H1 (cell line): ENCODE measurements at regions not wholly inside any gene's neighbourhood (a gene's known extent, or its start where the extent isn't known, plus 50 kb on each side); places are given as distances from the start of the nearest gene placed in this dataset.

Experiments
- ASH2L ChIP-seq: fragments of 200-600, 300-600 bp; sonication (generic); IDR thresholded peaks from one replicate; pipeline ENCODE4 v1.7.1; 2017; ENCODE audit warnings: low read length
- BACH1 ChIP-seq: IDR thresholded peaks from 2 replicates; pipeline ENCODE4 v1.6.1; 2012; ENCODE audit warnings: low read length, improper control_type of control experiment
- EGR1 ChIP-seq: IDR thresholded peaks from 2 replicates; pipeline ENCODE4 v1.6.1; 2011; ENCODE audit warnings: low read depth, low read length, borderline replicate concordance
- EZH2 ChIP-seq: fragments of 200-600 bp; sonication (generic); IDR thresholded peaks from 2 replicates; pipeline ENCODE4 v1.7.1; 2012; ENCODE audit warnings: low read depth, mild to moderate bottlenecking, moderate library complexity, low read length, inconsistent platforms; ENCODE audit not compliant: severe bottlenecking
- KDM1A ChIP-seq: fragments of 200-600, 300-600 bp; sonication (generic); IDR thresholded peaks from 2 replicates; pipeline ENCODE4 v1.7.1; 2016; ENCODE audit warnings: mild to moderate bottlenecking, low read length, borderline replicate concordance
- POLR2A ChIP-seq, 2 experiments: IDR thresholded peaks; 1 replicate in 1 of 2; 2 replicates in 1 of 2; pipeline ENCODE4 v1.6.1; 2011; ENCODE audit warnings: low read depth in 2 of 2, low read length in 2 of 2, mild to moderate bottlenecking in 2 of 2; ENCODE audit errors: control extremely low read depth in 1 of 2
- RFX5 ChIP-seq: IDR thresholded peaks from 2 replicates; pipeline ENCODE4 v1.6.1; 2011; ENCODE audit warnings: low read depth, low read length, improper control_type of control experiment, borderline replicate concordance
- ZNF274 ChIP-seq: IDR thresholded peaks from 2 replicates; pipeline ENCODE4 v1.7.0; 2012; ENCODE audit warnings: low read length, borderline replicate concordance; ENCODE audit errors: extremely low read depth
- TF ChIP-seq, protein P1 (sequence below), 3 experiments: IDR thresholded peaks; 1 replicate in 2 of 3; 2 replicates in 1 of 3; pipeline versions ENCODE4 v1.5.1 to v1.6.1; 2011; ENCODE audit warnings: low read length in 3 of 3, mild to moderate bottlenecking in 3 of 3, inconsistent platforms in 2 of 3, low read depth in 1 of 3, moderate library complexity in 1 of 3; ENCODE audit not compliant: insufficient read depth in 1 of 3; ENCODE audit errors: control extremely low read depth in 1 of 3

DNA sequence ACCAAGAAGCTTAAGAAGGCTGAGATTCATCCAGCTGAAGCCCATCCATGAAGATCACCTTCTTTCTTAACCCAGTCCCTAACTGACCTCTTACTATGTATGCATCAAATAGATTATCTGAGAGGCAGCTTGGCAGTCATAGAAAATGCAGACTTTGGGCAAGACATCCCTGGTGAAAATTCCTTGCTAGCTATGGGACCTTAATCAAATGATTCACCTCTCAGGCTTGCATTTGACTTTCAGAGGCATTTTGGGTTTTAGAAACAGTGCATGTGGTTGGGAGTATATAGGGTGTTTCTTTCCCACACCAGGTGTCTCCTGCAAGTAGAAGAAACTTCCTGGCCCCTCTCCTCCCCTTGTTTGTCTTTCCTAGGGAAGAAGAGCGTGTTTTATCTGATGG lies 188.5 kb upstream of the ISX start:
- TF ChIP-seq BACH1 (no peak), ASH2L (no peak), KDM1A (no peak), ZNF274 (no peak), RFX5 (no peak), POLR2A (IDR thresholded peaks at IDR 0.05; ENCODE audit: control extremely low read depth in 1 of 2, low read depth in 2 of 2, low read length in 2 of 2) (no peak), EZH2 (no peak), EGR1 (no peak)
- TF ChIP-seq, protein P1, sequence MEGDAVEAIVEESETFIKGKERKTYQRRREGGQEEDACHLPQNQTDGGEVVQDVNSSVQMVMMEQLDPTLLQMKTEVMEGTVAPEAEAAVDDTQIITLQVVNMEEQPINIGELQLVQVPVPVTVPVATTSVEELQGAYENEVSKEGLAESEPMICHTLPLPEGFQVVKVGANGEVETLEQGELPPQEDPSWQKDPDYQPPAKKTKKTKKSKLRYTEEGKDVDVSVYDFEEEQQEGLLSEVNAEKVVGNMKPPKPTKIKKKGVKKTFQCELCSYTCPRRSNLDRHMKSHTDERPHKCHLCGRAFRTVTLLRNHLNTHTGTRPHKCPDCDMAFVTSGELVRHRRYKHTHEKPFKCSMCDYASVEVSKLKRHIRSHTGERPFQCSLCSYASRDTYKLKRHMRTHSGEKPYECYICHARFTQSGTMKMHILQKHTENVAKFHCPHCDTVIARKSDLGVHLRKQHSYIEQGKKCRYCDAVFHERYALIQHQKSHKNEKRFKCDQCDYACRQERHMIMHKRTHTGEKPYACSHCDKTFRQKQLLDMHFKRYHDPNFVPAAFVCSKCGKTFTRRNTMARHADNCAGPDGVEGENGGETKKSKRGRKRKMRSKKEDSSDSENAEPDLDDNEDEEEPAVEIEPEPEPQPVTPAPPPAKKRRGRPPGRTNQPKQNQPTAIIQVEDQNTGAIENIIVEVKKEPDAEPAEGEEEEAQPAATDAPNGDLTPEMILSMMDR (IDR thresholded peaks at IDR 0.05; ENCODE audit: control extremely low read depth in 1 of 3, insufficient read depth in 1 of 3, low read depth in 1 of 3, low read length in 3 of 3), result no peak
